SHP77 (cell line): ENCODE measurements at regions not wholly inside any gene's neighbourhood (a gene's known extent, or its start where the extent isn't known, plus 50 kb on each side); places are given as distances from the start of the nearest gene placed in this dataset.

ENCODE experiments used
- DNase-seq, 2 experiments: peaks; one replicate each; lab custom pipeline; 2025; lab: John Stamatoyannopoulos, UW

GRCh38 chr18:60134806-60135205 lies 235.0 kb downstream of the PMAIP1 start:
- DNase-seq, result no peak

GRCh38 chr18:60130284-60130683 lies 230.5 kb downstream of the PMAIP1 start:
- DNase-seq, result no peak

GRCh38 chr18:60123031-60123430 lies 223.2 kb downstream of the PMAIP1 start:
- no peak for DNase-seq

GRCh38 chr18:60122339-60122738 lies 222.5 kb downstream of the PMAIP1 start:
- DNase-seq, result no peak

GRCh38 chr18:60120231-60120750 lies 220.5 kb downstream of the PMAIP1 start:
- no peak for DNase-seq

- DNase-seq, result no peak
Measured at GRCh38 chr18:60117321-60117720, 217.5 kb downstream of the PMAIP1 start.

- DNase-seq, result no peak
Measured at GRCh38 chr18:60113396-60113795, 213.6 kb downstream of the PMAIP1 start.

GRCh38 chr18:60112369-60112768 lies 212.6 kb downstream of the PMAIP1 start:
- DNase-seq, result no peak

GRCh38 chr18:60111525-60111924 lies 211.7 kb downstream of the PMAIP1 start:
- DNase-seq, result no peak

GRCh38 chr18:60110836-60111235 lies 211.0 kb downstream of the PMAIP1 start:
- DNase-seq, result no peak

GRCh38 chr18:60100778-60101177 lies 201.0 kb downstream of the PMAIP1 start:
- DNase-seq, result no peak

- DNase-seq, result no peak
Measured at GRCh38 chr18:60099709-60100108, 199.9 kb downstream of the PMAIP1 start.

GRCh38 chr18:60096428-60096827 lies 196.6 kb downstream of the PMAIP1 start:
- DNase-seq, result no peak

GRCh38 chr18:60092073-60092472 lies 192.3 kb downstream of the PMAIP1 start:
- no peak for DNase-seq

- DNase-seq, result no peak
Measured at GRCh38 chr18:60090170-60090569, 190.4 kb downstream of the PMAIP1 start.

GRCh38 chr18:60082790-60083189 lies 183.0 kb downstream of the PMAIP1 start:
- DNase-seq, result no peak

- no peak for DNase-seq
Measured at GRCh38 chr18:60082282-60082681, 182.5 kb downstream of the PMAIP1 start.

GRCh38 chr18:60075477-60075876 lies 175.7 kb downstream of the PMAIP1 start:
- DNase-seq, result no peak

- DNase-seq, result no peak
Measured at GRCh38 chr18:60070631-60071030, 170.8 kb downstream of the PMAIP1 start.

- DNase-seq, result no peak
Measured at GRCh38 chr18:60069145-60069544, 169.3 kb downstream of the PMAIP1 start.

- no peak for DNase-seq
Measured at GRCh38 chr18:60067426-60068210, 167.8 kb downstream of the PMAIP1 start.

GRCh38 chr18:60066219-60066975 lies 166.6 kb downstream of the PMAIP1 start:
- DNase-seq, result no peak

GRCh38 chr18:60064271-60064670 lies 164.5 kb downstream of the PMAIP1 start:
- no peak for DNase-seq
